ENCODE measurements at regions not wholly inside any gene's neighbourhood (a gene's known extent, or its start where the extent isn't known, plus 50 kb on each side); places are given as distances from the start of the nearest gene placed in this dataset.
A peak's percentile ranks its signal among the peaks of the same experiment; 100 is the strongest.

GRCh38 chr14:22333422-22334274 is 255.4 kb downstream of the DAD1 start:
- no peaks in the 10 kb centered on the region for H3K4me1 Mint-ChIP-seq
- no peak overlapping the region for H3K4me2 ChIP-seq (replicated peaks; ENCODE audit: extremely low read depth, low read length, poor library complexity, severe bottlenecking)
- H3K4me3 Mint-ChIP-seq, result no peak overlapping the region
- H3K27ac Mint-ChIP-seq, result no peak overlapping the region
- H3K4me3 ChIP-seq (replicated peaks in 1 of 3; ENCODE audit: low read depth in 2 of 3, low read length in 3 of 3), result no peak overlapping the region
- DNase-seq, result peak in 1 of 3 donors; percentile 11
- H3K27me3 Mint-ChIP-seq (ENCODE audit: low read depth in 3 of 3), result peaks cover 0 to 2% (median 2%) of the 10 kb centered on the region in 3 donors
- H3K36me3 ChIP-seq (replicated peaks in 1 of 2; ENCODE audit: control insufficient read depth in 1 of 2, insufficient read depth in 2 of 2, low read length in 2 of 2), result no peaks in the 10 kb centered on the region
- H4K20me1 ChIP-seq (ENCODE audit: insufficient read depth, low read length), result no peaks in the 10 kb centered on the region
- no peaks in the 10 kb centered on the region for H3K79me2 ChIP-seq (ENCODE audit: insufficient read depth, low read length)
- H3K36me3 Mint-ChIP-seq, result no peaks in the 10 kb centered on the region
- H3K27me3 ChIP-seq (ENCODE audit: control insufficient read depth in 2 of 2, insufficient read depth in 2 of 2, low read length in 2 of 2), result no peaks in the 10 kb centered on the region
- H2AFZ ChIP-seq (ENCODE audit: insufficient read depth, low read depth, low read length, poor library complexity, severe bottlenecking), result no peak overlapping the region
- H3K9ac ChIP-seq (ENCODE audit: insufficient read depth, low read length, poor library complexity, severe bottlenecking), result no peak overlapping the region
- TF ChIP-seq, protein P1, sequence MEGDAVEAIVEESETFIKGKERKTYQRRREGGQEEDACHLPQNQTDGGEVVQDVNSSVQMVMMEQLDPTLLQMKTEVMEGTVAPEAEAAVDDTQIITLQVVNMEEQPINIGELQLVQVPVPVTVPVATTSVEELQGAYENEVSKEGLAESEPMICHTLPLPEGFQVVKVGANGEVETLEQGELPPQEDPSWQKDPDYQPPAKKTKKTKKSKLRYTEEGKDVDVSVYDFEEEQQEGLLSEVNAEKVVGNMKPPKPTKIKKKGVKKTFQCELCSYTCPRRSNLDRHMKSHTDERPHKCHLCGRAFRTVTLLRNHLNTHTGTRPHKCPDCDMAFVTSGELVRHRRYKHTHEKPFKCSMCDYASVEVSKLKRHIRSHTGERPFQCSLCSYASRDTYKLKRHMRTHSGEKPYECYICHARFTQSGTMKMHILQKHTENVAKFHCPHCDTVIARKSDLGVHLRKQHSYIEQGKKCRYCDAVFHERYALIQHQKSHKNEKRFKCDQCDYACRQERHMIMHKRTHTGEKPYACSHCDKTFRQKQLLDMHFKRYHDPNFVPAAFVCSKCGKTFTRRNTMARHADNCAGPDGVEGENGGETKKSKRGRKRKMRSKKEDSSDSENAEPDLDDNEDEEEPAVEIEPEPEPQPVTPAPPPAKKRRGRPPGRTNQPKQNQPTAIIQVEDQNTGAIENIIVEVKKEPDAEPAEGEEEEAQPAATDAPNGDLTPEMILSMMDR (IDR thresholded peaks at IDR 0.05), result no peak
- no peak overlapping the region for H3K27ac ChIP-seq (ENCODE audit: low read depth in 1 of 2, low read length in 2 of 2)
- no peaks in the 10 kb centered on the region for H3K4me1 ChIP-seq (ENCODE audit: control insufficient read depth in 1 of 2, insufficient read depth in 2 of 2, low read length in 2 of 2)
- intact Hi-C loops (cut with micrococcal nuclease), result no loop called here
- 84% methylated on average over 3 of the region's 6 CpGs for WGBS (ENCODE audit: insufficient coverage)
- peaks cover 7 to 17% (median 12%) of the 10 kb centered on the region in 7 donors for H3K9me3 Mint-ChIP-seq
- H3K9me3 ChIP-seq (replicated peaks in 1 of 2; ENCODE audit: control insufficient read depth in 1 of 2, insufficient read depth in 1 of 2, low read length in 2 of 2), result peaks cover 10 to 17% of the 10 kb centered on the region in 2 donors

DNA sequence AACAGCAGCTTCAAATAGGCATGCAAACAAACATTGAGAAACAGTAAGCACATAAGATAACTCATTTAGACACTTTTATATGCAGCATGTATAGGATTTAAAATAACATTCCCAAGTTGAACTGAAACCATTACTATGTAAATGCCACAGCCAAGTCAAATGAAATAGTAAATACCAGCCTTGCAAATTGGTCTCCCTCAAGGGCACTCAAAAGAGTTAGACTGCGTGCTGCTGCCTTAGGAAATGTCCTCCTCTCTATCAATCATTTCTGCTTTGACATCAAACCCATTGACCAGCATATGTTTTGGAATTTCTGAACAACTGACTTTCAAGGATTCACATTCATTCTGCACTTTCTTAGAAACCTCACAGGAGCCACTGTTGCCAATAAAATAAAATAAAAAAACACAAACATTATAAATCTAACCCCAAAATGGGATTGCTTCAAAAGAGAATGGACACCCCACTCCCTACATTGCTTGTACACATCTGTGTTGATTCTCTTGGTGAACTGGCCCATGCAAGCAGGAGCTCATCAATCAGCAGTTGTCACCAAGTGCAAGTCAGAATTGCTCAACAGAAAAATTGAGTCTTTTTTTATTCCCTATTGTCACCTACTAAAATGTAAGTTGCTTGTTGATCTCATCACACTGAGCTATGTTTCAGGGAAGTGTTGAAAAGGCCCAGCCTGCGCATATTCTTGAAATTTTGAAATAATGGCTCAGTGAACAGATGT is 256.2 kb downstream of the DAD1 start:
- Mint-ChIP-seq H3K27me3 (ENCODE audit: low read depth in 3 of 3) (peaks cover 0 to 2% (median 2%) of the 10 kb centered on the region in 3 donors), H3K27ac (no peak overlapping the region), H3K4me1 (no peaks in the 10 kb centered on the region), H3K9me3 (peaks cover 8 to 22% (median 16%) of the 10 kb centered on the region in 7 donors), H3K36me3 (no peaks in the 10 kb centered on the region), H3K4me3 (no peak overlapping the region)
- Histone ChIP-seq H3K27me3 (ENCODE audit: control insufficient read depth in 2 of 2, insufficient read depth in 2 of 2, low read length in 2 of 2) (no peaks in the 10 kb centered on the region), H2AFZ (ENCODE audit: insufficient read depth, low read depth, low read length, poor library complexity, severe bottlenecking) (no peak overlapping the region), H3K9ac (ENCODE audit: insufficient read depth, low read length, poor library complexity, severe bottlenecking) (no peak overlapping the region), H3K4me1 (ENCODE audit: control insufficient read depth in 1 of 2, insufficient read depth in 2 of 2, low read length in 2 of 2) (no peaks in the 10 kb centered on the region), H4K20me1 (ENCODE audit: insufficient read depth, low read length) (no peaks in the 10 kb centered on the region), H3K36me3 (replicated peaks in 1 of 2; ENCODE audit: control insufficient read depth in 1 of 2, insufficient read depth in 2 of 2, low read length in 2 of 2) (no peaks in the 10 kb centered on the region), H3K9me3 (replicated peaks in 1 of 2; ENCODE audit: control insufficient read depth in 1 of 2, insufficient read depth in 1 of 2, low read length in 2 of 2) (peaks cover 12 to 23% of the 10 kb centered on the region in 2 donors), H3K4me3 (replicated peaks in 1 of 3; ENCODE audit: low read depth in 2 of 3, low read length in 3 of 3) (no peak overlapping the region), H3K27ac (ENCODE audit: low read depth in 1 of 2, low read length in 2 of 2) (no peak overlapping the region), H3K79me2 (ENCODE audit: insufficient read depth, low read length) (no peaks in the 10 kb centered on the region), H3K4me2 (replicated peaks; ENCODE audit: extremely low read depth, low read length, poor library complexity, severe bottlenecking) (no peak overlapping the region)
- 80% methylated on average over 1 of the region's 2 CpGs for WGBS (ENCODE audit: insufficient coverage)
- no peak for DNase-seq
- TF ChIP-seq, protein P1 (IDR thresholded peaks at IDR 0.05), result no peak
- intact Hi-C loops (cut with micrococcal nuclease), result no loop called here

Data from CD14-positive monocyte (primary cell).